ENCODE measurements at regions not wholly inside any gene's neighbourhood (a gene's known extent, or its start where the extent isn't known, plus 50 kb on each side); places are given as distances from the start of the nearest gene placed in this dataset.

GRCh38 chr4:134740290-134740689 lies 538.7 kb upstream of the PABPC4L start:
- Histone ChIP-seq H2BK5ac (ENCODE audit: low read length) (no peak overlapping the region), H3K18ac (ENCODE audit: low read length) (no peak overlapping the region), H2BK120ac (ENCODE audit: low read depth, low read length) (no peak overlapping the region), H3K27ac (ENCODE audit: low read depth, low read length) (no peak overlapping the region), H2AK5ac (ENCODE audit: low read length) (no peak overlapping the region), H3K4me3 (ENCODE audit: low read length) (no peak overlapping the region), H3K4me2 (ENCODE audit: low read length) (no peak overlapping the region), H2BK15ac (replicated peaks; ENCODE audit: low read depth) (no peak overlapping the region), H3K56ac (ENCODE audit: low read length) (no peak overlapping the region), H3K4ac (ENCODE audit: low read depth, low read length) (no peak overlapping the region), H3K36me3 (ENCODE audit: control insufficient read depth, insufficient read depth, low read length) (no peaks in the 10 kb centered on the region), H3K79me1 (ENCODE audit: low read length) (no peaks in the 10 kb centered on the region), H3K79me2 (ENCODE audit: control insufficient read depth, insufficient read depth, low read length) (no peaks in the 10 kb centered on the region), H4K8ac (ENCODE audit: low read depth, low read length) (no peak overlapping the region), H3K9ac (ENCODE audit: low read length) (no peak overlapping the region), H4K5ac (ENCODE audit: low read length) (no peak overlapping the region), H3K27me3 (ENCODE audit: insufficient read depth, low read length, poor library complexity) (no peaks in the 10 kb centered on the region), H3K23ac (ENCODE audit: low read length) (no peak overlapping the region), H3K4me1 (ENCODE audit: control insufficient read depth, low read depth, low read length) (no peaks in the 10 kb centered on the region)
- no peak for DNase-seq
- no CpG with 5 or more reads among the region's 1 CpG for WGBS (ENCODE audit: extremely low coverage, insufficient coverage, low lambda C conversion rate)

- Histone ChIP-seq H3K23ac (ENCODE audit: low read length) (no peak overlapping the region), H3K18ac (ENCODE audit: low read length) (no peak overlapping the region), H4K5ac (ENCODE audit: low read length) (no peak overlapping the region), H3K36me3 (ENCODE audit: control insufficient read depth, insufficient read depth, low read length) (no peaks in the 10 kb centered on the region), H4K8ac (ENCODE audit: low read depth, low read length) (no peak overlapping the region), H3K27me3 (ENCODE audit: insufficient read depth, low read length, poor library complexity) (no peaks in the 10 kb centered on the region), H3K4ac (ENCODE audit: low read depth, low read length) (no peak overlapping the region), H3K4me2 (ENCODE audit: low read length) (no peak overlapping the region), H3K79me1 (ENCODE audit: low read length) (no peaks in the 10 kb centered on the region), H2BK15ac (replicated peaks; ENCODE audit: low read depth) (no peak overlapping the region), H2BK120ac (ENCODE audit: low read depth, low read length) (no peak overlapping the region), H2BK5ac (ENCODE audit: low read length) (no peak overlapping the region), H2AK5ac (ENCODE audit: low read length) (no peak overlapping the region), H3K4me3 (ENCODE audit: low read length) (no peak overlapping the region), H3K9ac (ENCODE audit: low read length) (no peak overlapping the region), H3K4me1 (ENCODE audit: control insufficient read depth, low read depth, low read length) (no peaks in the 10 kb centered on the region), H3K79me2 (ENCODE audit: control insufficient read depth, insufficient read depth, low read length) (no peaks in the 10 kb centered on the region), H3K27ac (ENCODE audit: low read depth, low read length) (no peak overlapping the region), H3K56ac (ENCODE audit: low read length) (no peak overlapping the region)
- DNase-seq, result no peak
- no CpG with 5 or more reads among the region's 3 CpGs for WGBS (ENCODE audit: extremely low coverage, insufficient coverage, low lambda C conversion rate)
These were observed 534.3 kb upstream of the PABPC4L start for GRCh38 chr4:134735901-134736300.

- Histone ChIP-seq H3K4ac (ENCODE audit: low read depth, low read length) (no peak overlapping the region), H3K4me1 (ENCODE audit: control insufficient read depth, low read depth, low read length) (no peaks in the 10 kb centered on the region), H2AK5ac (ENCODE audit: low read length) (no peak overlapping the region), H4K5ac (ENCODE audit: low read length) (no peak overlapping the region), H3K23ac (ENCODE audit: low read length) (no peak overlapping the region), H2BK5ac (ENCODE audit: low read length) (no peak overlapping the region), H3K27me3 (ENCODE audit: insufficient read depth, low read length, poor library complexity) (no peaks in the 10 kb centered on the region), H3K9ac (ENCODE audit: low read length) (no peak overlapping the region), H2BK15ac (replicated peaks; ENCODE audit: low read depth) (no peak overlapping the region), H3K36me3 (ENCODE audit: control insufficient read depth, insufficient read depth, low read length) (no peaks in the 10 kb centered on the region), H4K8ac (ENCODE audit: low read depth, low read length) (no peak overlapping the region), H3K56ac (ENCODE audit: low read length) (no peak overlapping the region), H3K4me3 (ENCODE audit: low read length) (no peak overlapping the region), H3K18ac (ENCODE audit: low read length) (no peak overlapping the region), H3K79me2 (ENCODE audit: control insufficient read depth, insufficient read depth, low read length) (no peaks in the 10 kb centered on the region), H2BK120ac (ENCODE audit: low read depth, low read length) (no peak overlapping the region), H3K79me1 (ENCODE audit: low read length) (no peaks in the 10 kb centered on the region), H3K4me2 (ENCODE audit: low read length) (no peak overlapping the region), H3K27ac (ENCODE audit: low read depth, low read length) (no peak overlapping the region)
- DNase-seq, result no peak
- WGBS (ENCODE audit: extremely low coverage, insufficient coverage, low lambda C conversion rate), result no CpG with 5 or more reads among the region's 2 CpGs
These were observed 526.1 kb upstream of the PABPC4L start for GRCh38 chr4:134727696-134728095.

- Histone ChIP-seq H3K27me3 (ENCODE audit: insufficient read depth, low read length, poor library complexity) (no peaks in the 10 kb centered on the region), H3K4ac (ENCODE audit: low read depth, low read length) (no peak overlapping the region), H2BK5ac (ENCODE audit: low read length) (no peak overlapping the region), H3K27ac (ENCODE audit: low read depth, low read length) (no peak overlapping the region), H3K4me3 (ENCODE audit: low read length) (no peak overlapping the region), H3K9ac (ENCODE audit: low read length) (no peak overlapping the region), H2BK15ac (replicated peaks; ENCODE audit: low read depth) (no peak overlapping the region), H3K4me1 (ENCODE audit: control insufficient read depth, low read depth, low read length) (no peaks in the 10 kb centered on the region), H3K79me1 (ENCODE audit: low read length) (no peaks in the 10 kb centered on the region), H2BK120ac (ENCODE audit: low read depth, low read length) (no peak overlapping the region), H3K56ac (ENCODE audit: low read length) (no peak overlapping the region), H4K5ac (ENCODE audit: low read length) (no peak overlapping the region), H3K4me2 (ENCODE audit: low read length) (no peak overlapping the region), H3K36me3 (ENCODE audit: control insufficient read depth, insufficient read depth, low read length) (no peaks in the 10 kb centered on the region), H3K23ac (ENCODE audit: low read length) (no peak overlapping the region), H3K79me2 (ENCODE audit: control insufficient read depth, insufficient read depth, low read length) (no peaks in the 10 kb centered on the region), H2AK5ac (ENCODE audit: low read length) (no peak overlapping the region), H4K8ac (ENCODE audit: low read depth, low read length) (no peak overlapping the region), H3K18ac (ENCODE audit: low read length) (no peak overlapping the region)
- WGBS (ENCODE audit: extremely low coverage, insufficient coverage, low lambda C conversion rate), result no CpG with 5 or more reads among the region's 1 CpG
- no peak for DNase-seq
These were observed 520.7 kb upstream of the PABPC4L start for GRCh38 chr4:134722306-134722705.

DNA sequence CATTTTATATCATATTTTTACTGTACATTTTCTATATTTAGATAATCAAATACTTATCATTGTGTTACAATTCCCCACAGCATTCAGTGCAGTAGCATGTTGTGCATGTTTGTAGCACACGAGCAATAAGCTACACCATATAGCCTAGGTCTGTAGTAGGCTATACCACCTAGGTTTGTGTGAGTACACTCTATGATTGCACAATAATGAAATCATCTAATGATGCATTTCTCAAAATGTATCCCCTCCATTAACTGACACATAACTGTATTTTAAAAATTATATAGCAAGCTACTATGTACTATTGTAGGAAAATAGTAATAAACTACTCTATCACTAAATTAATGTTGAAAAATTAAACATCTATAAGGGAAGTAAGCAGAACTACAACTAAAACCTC lies 518.4 kb upstream of the PABPC4L start:
- no peak overlapping the region for H2AK5ac ChIP-seq (ENCODE audit: low read length)
- no peak overlapping the region for H3K9ac ChIP-seq (ENCODE audit: low read length)
- no peak overlapping the region for H4K8ac ChIP-seq (ENCODE audit: low read depth, low read length)
- no peaks in the 10 kb centered on the region for H3K79me1 ChIP-seq (ENCODE audit: low read length)
- H3K4me2 ChIP-seq (ENCODE audit: low read length), result no peak overlapping the region
- no CpG with 5 or more reads among the region's 1 CpG for WGBS (ENCODE audit: extremely low coverage, insufficient coverage, low lambda C conversion rate)
- H3K36me3 ChIP-seq (ENCODE audit: control insufficient read depth, insufficient read depth, low read length), result no peaks in the 10 kb centered on the region
- H3K27me3 ChIP-seq (ENCODE audit: insufficient read depth, low read length, poor library complexity), result no peaks in the 10 kb centered on the region
- H3K4me1 ChIP-seq (ENCODE audit: control insufficient read depth, low read depth, low read length), result no peaks in the 10 kb centered on the region
- no peak overlapping the region for H4K5ac ChIP-seq (ENCODE audit: low read length)
- no peak overlapping the region for H3K4ac ChIP-seq (ENCODE audit: low read depth, low read length)
- no peak overlapping the region for H3K18ac ChIP-seq (ENCODE audit: low read length)
- H2BK120ac ChIP-seq (ENCODE audit: low read depth, low read length), result no peak overlapping the region
- no peak overlapping the region for H3K23ac ChIP-seq (ENCODE audit: low read length)
- H2BK15ac ChIP-seq (replicated peaks; ENCODE audit: low read depth), result no peak overlapping the region
- no peak overlapping the region for H3K27ac ChIP-seq (ENCODE audit: low read depth, low read length)
- no peak overlapping the region for H2BK5ac ChIP-seq (ENCODE audit: low read length)
- no peaks in the 10 kb centered on the region for H3K79me2 ChIP-seq (ENCODE audit: control insufficient read depth, insufficient read depth, low read length)
- no peak overlapping the region for H3K4me3 ChIP-seq (ENCODE audit: low read length)
- DNase-seq, result no peak
- H3K56ac ChIP-seq (ENCODE audit: low read length), result no peak overlapping the region

DNA sequence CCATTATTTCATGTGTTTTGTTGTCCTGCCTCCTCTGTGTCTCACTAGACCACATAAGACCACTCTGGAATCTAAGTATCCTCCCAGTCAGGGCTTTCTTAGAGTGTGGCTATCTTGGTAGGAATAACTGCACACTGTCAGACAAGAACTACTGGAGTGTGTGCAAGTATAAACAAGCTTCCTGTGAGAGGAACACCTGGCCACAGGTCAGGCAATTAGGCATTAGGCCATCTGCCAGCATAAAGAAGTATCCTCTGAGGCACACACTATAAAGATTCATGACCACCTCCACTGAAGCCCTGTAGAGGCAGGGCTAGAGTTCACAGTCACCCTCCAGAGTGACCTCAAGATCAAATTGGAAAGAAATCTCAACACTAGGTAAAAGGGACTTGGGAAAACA lies 507.0 kb upstream of the PABPC4L start:
- Histone ChIP-seq H2BK120ac (ENCODE audit: low read depth, low read length) (no peak overlapping the region), H4K8ac (ENCODE audit: low read depth, low read length) (no peak overlapping the region), H2AK5ac (ENCODE audit: low read length) (no peak overlapping the region), H3K9ac (ENCODE audit: low read length) (no peak overlapping the region), H4K5ac (ENCODE audit: low read length) (no peak overlapping the region), H3K4me1 (ENCODE audit: control insufficient read depth, low read depth, low read length) (no peaks in the 10 kb centered on the region), H3K79me2 (ENCODE audit: control insufficient read depth, insufficient read depth, low read length) (no peaks in the 10 kb centered on the region), H3K4me2 (ENCODE audit: low read length) (no peak overlapping the region), H3K79me1 (ENCODE audit: low read length) (no peaks in the 10 kb centered on the region), H3K27me3 (ENCODE audit: insufficient read depth, low read length, poor library complexity) (no peaks in the 10 kb centered on the region), H2BK15ac (replicated peaks; ENCODE audit: low read depth) (no peak overlapping the region), H2BK5ac (ENCODE audit: low read length) (no peak overlapping the region), H3K27ac (ENCODE audit: low read depth, low read length) (no peak overlapping the region), H3K36me3 (ENCODE audit: control insufficient read depth, insufficient read depth, low read length) (no peaks in the 10 kb centered on the region), H3K56ac (ENCODE audit: low read length) (no peak overlapping the region), H3K4me3 (ENCODE audit: low read length) (no peak overlapping the region), H3K23ac (ENCODE audit: low read length) (no peak overlapping the region), H3K18ac (ENCODE audit: low read length) (no peak overlapping the region), H3K4ac (ENCODE audit: low read depth, low read length) (no peak overlapping the region)
- DNase-seq, result no peak
